MCF 10A (cell line): ENCODE measurements at regions not wholly inside any gene's neighbourhood (a gene's known extent, or its start where the extent isn't known, plus 50 kb on each side); places are given as distances from the start of the nearest gene placed in this dataset.
"Not testable (repeated sequence)": the region's sequence is repeated elsewhere in the genome, so short reads cannot be mapped to it uniquely, and the experiment has no call there.

ENCODE experiments used
- BruUV-seq: library from RNA; stranded (reverse); fragments of 400-500 nt; replicated peaks from 2 replicates; lab custom pipeline; 2021; lab: Mats Ljungman, UMichigan
- CTCF ChIA-PET: fragments of 300-600 bp; sonication (Branson Sonifier 250); formaldehyde crosslinking; extraction: SDS; loops from one replicate; lab custom pipeline; 2021; ENCODE audit warnings: antibody characterized with exemption, inconsistent platforms; lab: Yijun Ruan, JAX
- POLR2A ChIA-PET: fragments of 300-600, 350-650 bp; sonication (Branson Sonifier 250); formaldehyde crosslinking; extraction: SDS; loops from one replicate; lab custom pipeline; 2020; ENCODE audit warnings: antibody characterized with exemption, inconsistent platforms; lab: Yijun Ruan, JAX
- DNase-seq: peaks from one replicate; pipeline ENCODE4 v3.0.0-alpha.2; 2018; ENCODE audit not compliant: unreplicated experiment
- H3K27ac Mint-ChIP-seq: one replicate; pipeline ENCODE4 v1.8.0; 2022; ENCODE audit warnings: mild to moderate bottlenecking, low read depth, mixed read lengths; ENCODE audit not compliant: unreplicated experiment
- H3K27me3 Mint-ChIP-seq: one replicate; pipeline ENCODE4 v1.8.0; 2022; ENCODE audit warnings: mixed read lengths; ENCODE audit not compliant: insufficient read depth, unreplicated experiment
- H3K36me3 Mint-ChIP-seq: one replicate; pipeline ENCODE4 v1.8.0; 2022; ENCODE audit warnings: mild to moderate bottlenecking, moderate library complexity, mixed read lengths; ENCODE audit not compliant: insufficient read depth, unreplicated experiment
- H3K4me1 Mint-ChIP-seq: one replicate; pipeline ENCODE4 v1.8.0; 2022; ENCODE audit warnings: mixed read lengths; ENCODE audit not compliant: insufficient read depth, unreplicated experiment
- H3K4me3 Mint-ChIP-seq: one replicate; pipeline ENCODE4 v1.8.0; 2022; ENCODE audit warnings: mild to moderate bottlenecking, moderate library complexity, mixed read lengths; ENCODE audit not compliant: unreplicated experiment
- H3K9me3 Mint-ChIP-seq: one replicate; pipeline ENCODE4 v1.8.0; 2022; ENCODE audit warnings: mixed read lengths; ENCODE audit not compliant: unreplicated experiment
- CTCF ChIP-seq: fragments of 200-600 bp; IDR thresholded peaks from one replicate; pipeline ENCODE4 v1.8.0; 2022; ENCODE audit warnings: antibody characterized with exemption, mild to moderate bottlenecking; ENCODE audit not compliant: unreplicated experiment
- intact Hi-C: fragments of 100-400 bp; cut with micrococcal nuclease; formaldehyde crosslinking; loops from 2 replicates; pipeline ENCODE4 v1.14.1; 2022

- H3K4me3 Mint-ChIP-seq: no peak overlapping the region
- POLR2A ChIA-PET: interaction anchor here (1.4 kb wide), 1 partner anchor 18 kb away, joined by 3 read pairs; no protein-coding TSS in a partner anchor
- CTCF ChIA-PET: interaction anchor here (0.6 kb wide), 2 partner anchors 96 to 267 kb away, joined by 3 to 4 read pairs; no protein-coding TSS in a partner anchor
- no peaks in the 10 kb centered on the region for H3K4me1 Mint-ChIP-seq
- H3K27ac Mint-ChIP-seq: no peak overlapping the region
- H3K36me3 Mint-ChIP-seq: peaks cover 65% of the 10 kb centered on the region
- no peaks in the 10 kb centered on the region for H3K27me3 Mint-ChIP-seq
- peaks cover 10% of the 10 kb centered on the region for H3K9me3 Mint-ChIP-seq
- no TSS peak for BruUV-seq
- intact Hi-C loops: no loop called here
- no peak for DNase-seq
- TF ChIP-seq CTCF: no peak
These were observed 86.9 kb upstream of the ZNF746 start for GRCh38 chr7:149584530-149584929.

GRCh38 chr7:149584009-149584408 is 86.4 kb upstream of the ZNF746 start:
- CTCF ChIA-PET: no interaction called here
- H3K27ac Mint-ChIP-seq: no peak overlapping the region

GRCh38 chr7:149580328-149580727 is 82.7 kb upstream of the ZNF746 start:
- CTCF ChIA-PET: no interaction called here
- POLR2A ChIA-PET: no interaction called here
- Mint-ChIP-seq H3K27me3 (no peaks in the 10 kb centered on the region), H3K36me3 (peaks cover 39% of the 10 kb centered on the region), H3K27ac (no peak overlapping the region), H3K9me3 (peaks cover 22% of the 10 kb centered on the region), H3K4me1 (no peaks in the 10 kb centered on the region), H3K4me3 (no peak overlapping the region)
- no TSS peak for BruUV-seq
- no peak for DNase-seq
- intact Hi-C loops: no loop called here
- TF ChIP-seq CTCF: no peak

More at GRCh38 chr7:149584009-149584408, 86.4 kb upstream of the ZNF746 start:
- no peaks in the 10 kb centered on the region for H3K27me3 Mint-ChIP-seq
- no peak for DNase-seq
- BruUV-seq: no TSS peak
- no peak for TF ChIP-seq CTCF
- no peak overlapping the region for H3K4me3 Mint-ChIP-seq
- intact Hi-C loops: no loop called here
- H3K36me3 Mint-ChIP-seq: peaks cover 62% of the 10 kb centered on the region
- POLR2A ChIA-PET: interaction anchor here (1.4 kb wide), 1 partner anchor 19 kb away, joined by 3 read pairs; no protein-coding TSS in a partner anchor
- peaks cover 10% of the 10 kb centered on the region for H3K9me3 Mint-ChIP-seq
- H3K4me1 Mint-ChIP-seq: no peaks in the 10 kb centered on the region

- H3K9me3 Mint-ChIP-seq: peaks cover 22% of the 10 kb centered on the region
- POLR2A ChIA-PET: not testable (repeated sequence)
These were observed 81.8 kb upstream of the ZNF746 start for GRCh38 chr7:149579365-149579764.

GRCh38 chr7:149574428-149574827 is 76.8 kb upstream of the ZNF746 start:
- H3K9me3 Mint-ChIP-seq: peaks cover 28% of the 10 kb centered on the region
- H3K27me3 Mint-ChIP-seq, H3K4me3 Mint-ChIP-seq, BruUV-seq, POLR2A ChIA-PET, H3K4me1 Mint-ChIP-seq, DNase-seq, H3K36me3 Mint-ChIP-seq, H3K27ac Mint-ChIP-seq, CTCF ChIA-PET, intact Hi-C loops: not testable (repeated sequence)

More at GRCh38 chr7:149579365-149579764, 81.8 kb upstream of the ZNF746 start:
- H3K4me1 Mint-ChIP-seq, H3K27ac Mint-ChIP-seq, CTCF ChIA-PET, intact Hi-C loops, H3K27me3 Mint-ChIP-seq, BruUV-seq, DNase-seq, H3K4me3 Mint-ChIP-seq: not testable (repeated sequence)
- H3K36me3 Mint-ChIP-seq: peaks cover 29% of the 10 kb centered on the region
